NCI-H128 (cell line): ENCODE measurements at regions not wholly inside any gene's neighbourhood (a gene's known extent, or its start where the extent isn't known, plus 50 kb on each side); places are given as distances from the start of the nearest gene placed in this dataset.

ENCODE experiments used
- DNase-seq: peaks from one replicate; lab custom pipeline; 2025; ENCODE audit not compliant: unreplicated experiment; lab: John Stamatoyannopoulos, UW

- DNase-seq = no peak
These were observed 331.1 kb downstream of the MLLT3 start for GRCh38 chr9:20291201-20291600.

- DNase-seq = no peak
These were observed 332.0 kb downstream of the MLLT3 start for GRCh38 chr9:20290257-20290656.

GRCh38 chr9:20289423-20290010 is 332.8 kb downstream of the MLLT3 start:
- no peak for DNase-seq

- DNase-seq = no peak
These were observed 335.3 kb downstream of the MLLT3 start for GRCh38 chr9:20286969-20287368.

- DNase-seq = no peak
These were observed 336.1 kb downstream of the MLLT3 start for GRCh38 chr9:20286154-20286700.

- DNase-seq = no peak
These were observed 337.6 kb downstream of the MLLT3 start for GRCh38 chr9:20284601-20285289.

- no peak for DNase-seq
These were observed 342.0 kb downstream of the MLLT3 start for GRCh38 chr9:20280330-20280729.

- DNase-seq = no peak
These were observed 345.5 kb downstream of the MLLT3 start for GRCh38 chr9:20276762-20277161.

- DNase-seq = no peak
These were observed 350.6 kb downstream of the MLLT3 start for GRCh38 chr9:20271723-20272122.

- DNase-seq = no peak
These were observed 351.2 kb downstream of the MLLT3 start for GRCh38 chr9:20271096-20271495.

GRCh38 chr9:20270161-20270560 is 352.1 kb downstream of the MLLT3 start:
- DNase-seq = no peak

- DNase-seq = no peak
These were observed 352.7 kb downstream of the MLLT3 start for GRCh38 chr9:20269620-20270019.

GRCh38 chr9:20264896-20265295 is 357.4 kb downstream of the MLLT3 start:
- no peak for DNase-seq

- no peak for DNase-seq
These were observed 359.7 kb downstream of the MLLT3 start for GRCh38 chr9:20262611-20263010.

GRCh38 chr9:20256284-20256948 is 365.9 kb downstream of the MLLT3 start:
- no peak for DNase-seq

GRCh38 chr9:20255052-20255451 is 367.2 kb downstream of the MLLT3 start:
- DNase-seq = no peak

GRCh38 chr9:20253635-20254034 is 368.7 kb downstream of the MLLT3 start:
- no peak for DNase-seq

GRCh38 chr9:20252778-20253177 is 369.5 kb downstream of the MLLT3 start:
- no peak for DNase-seq

- no peak for DNase-seq
These were observed 371.5 kb downstream of the MLLT3 start for GRCh38 chr9:20250791-20251190.

- no peak for DNase-seq
These were observed 378.0 kb downstream of the MLLT3 start for GRCh38 chr9:20244271-20244670.

- no peak for DNase-seq
These were observed 378.5 kb downstream of the MLLT3 start for GRCh38 chr9:20243841-20244240.

GRCh38 chr9:20242510-20243189 is 379.6 kb downstream of the MLLT3 start:
- DNase-seq = no peak
